GM12878 (cell line): ENCODE measurements at regions not wholly inside any gene's neighbourhood (a gene's known extent, or its start where the extent isn't known, plus 50 kb on each side); places are given as distances from the start of the nearest gene placed in this dataset.
A peak's percentile ranks its signal among the peaks of the same experiment; 100 is the strongest.

Experiments
- ATAC-seq: fragments of 200-7000 bp; cut with Tn5 transposase; 3 replicates; pipeline ENCODE4 v1.9.1; 2020; ENCODE audit warnings: mild to moderate bottlenecking, moderate library complexity
- BruUV-seq: library from RNA; stranded (reverse); fragments of 400-500 nt; replicated peaks from 2 replicates; lab custom pipeline; 2021; lab: Mats Ljungman, UMichigan
- CTCF ChIA-PET: fragments of 300-600 bp; sonication (Branson Sonifier 250); formaldehyde crosslinking; extraction: SDS; loops from one replicate; lab custom pipeline; 2021; ENCODE audit warnings: inconsistent platforms; lab: Yijun Ruan, JAX
- POLR2A ChIA-PET: fragments of 350-600 bp; formaldehyde crosslinking; extraction: SDS; loops from one replicate; lab custom pipeline; 2021; ENCODE audit warnings: inconsistent platforms; lab: Charles Lee
- RAD21 ChIA-PET: fragments of 300-600 bp; sonication (Branson Sonifier 250); formaldehyde crosslinking; loops from one replicate; lab custom pipeline; 2023; ENCODE audit warnings: antibody characterized with exemption; ENCODE audit not compliant: unreplicated experiment; lab: Charles Lee
- SMC1A ChIA-PET: fragments of 300-600 bp; sonication (Branson Sonifier 250); formaldehyde crosslinking; loops from one replicate; lab custom pipeline; 2023; ENCODE audit not compliant: unreplicated experiment, uncharacterized antibody; lab: Charles Lee
- DNase-seq: peaks from one replicate; pipeline ENCODE4 v3.0.0-alpha.2; 2011; ENCODE audit warnings: low read depth, low spot score
- FAIRE-seq: peaks from 3 replicates; lab custom pipeline; 2011; peaks lifted over from hg19 to GRCh38; lab: Jason Lieb, UNC
- H2AFZ ChIP-seq: 2 replicates; pipeline ENCODE4 v1.6.0; 2011; ENCODE audit warnings: low read depth, low read length, control low read depth; ENCODE audit not compliant: control insufficient read depth
- H3K27ac ChIP-seq: 2 replicates; pipeline ENCODE4 v1.5.1; 2011; ENCODE audit warnings: control low read depth; ENCODE audit not compliant: control insufficient read depth, insufficient read depth
- H3K27me3 ChIP-seq, 2 experiments: replicated peaks in 1 of 2; 2 replicates each; pipeline versions ENCODE4 v1.6.0 to v1.6.1; 2011; ENCODE audit warnings: low read length in 1 of 2; ENCODE audit not compliant: control insufficient read depth in 2 of 2, insufficient read depth in 2 of 2
- H3K36me3 ChIP-seq, 2 experiments: 2 replicates each; pipeline ENCODE4 v1.5.1; 2011; ENCODE audit warnings: low read length in 1 of 2; ENCODE audit not compliant: control insufficient read depth in 2 of 2, insufficient read depth in 2 of 2
- H3K4me1 ChIP-seq: 2 replicates; pipeline ENCODE4 v1.6.1; 2011; ENCODE audit warnings: mild to moderate bottlenecking, low read length, moderate library complexity, mixed read lengths; ENCODE audit not compliant: control insufficient read depth, insufficient read depth
- H3K4me2 ChIP-seq: 2 replicates; pipeline ENCODE4 v1.6.0; 2011; ENCODE audit warnings: control low read depth; ENCODE audit not compliant: control insufficient read depth, insufficient read depth
- H3K4me3 ChIP-seq: fragments of 200-600 bp; sonication (generic); 2 replicates; pipeline ENCODE4 v1.5.1; 2016
- H3K79me2 ChIP-seq: 2 replicates; pipeline ENCODE4 v1.6.0; 2011; ENCODE audit warnings: low read length; ENCODE audit not compliant: control insufficient read depth, insufficient read depth
- H3K9ac ChIP-seq: 2 replicates; pipeline ENCODE4 v1.8.0; 2011; ENCODE audit warnings: low read length, control low read depth, mixed read lengths; ENCODE audit not compliant: control insufficient read depth, insufficient read depth
- H3K9me3 ChIP-seq: replicated peaks from 3 replicates; pipeline ENCODE4 v1.5.1; 2011; ENCODE audit warnings: mild to moderate bottlenecking, low read length; ENCODE audit not compliant: control insufficient read depth, insufficient read depth
- H4K20me1 ChIP-seq: 2 replicates; pipeline ENCODE4 v1.6.0; 2011; ENCODE audit not compliant: control insufficient read depth, insufficient read depth
- CBX3 ChIP-seq: fragments of 200-600 bp; sonication (generic); IDR thresholded peaks from 2 replicates; pipeline ENCODE4 v1.6.1; 2016; ENCODE audit warnings: low read depth, borderline replicate concordance
- CEBPZ ChIP-seq: fragments of 150-350 bp; IDR thresholded peaks from 2 replicates; pipeline ENCODE4 v1.6.1; 2016; ENCODE audit warnings: low read depth, low read length
- EED ChIP-seq: sonication (generic); IDR thresholded peaks from 2 replicates; pipeline ENCODE4 v1.6.1; 2016; ENCODE audit warnings: antibody characterized with exemption, low read depth
- EGR1 ChIP-seq, 2 experiments: IDR thresholded peaks; 1 replicate in 1 of 2; 2 replicates in 1 of 2; pipeline ENCODE4 v1.6.1; 2011 to 2012; ENCODE audit warnings: low read depth in 2 of 2, low read length in 2 of 2, borderline replicate concordance in 1 of 2, mild to moderate bottlenecking in 1 of 2, moderate library complexity in 1 of 2
- HDAC2 ChIP-seq: fragments of 200-600 bp; sonication (generic); IDR thresholded peaks from 2 replicates; pipeline ENCODE4 v1.6.1; 2017
- IKZF1 ChIP-seq: fragments of 450-650 bp; conservative IDR thresholded peaks from 2 replicates; pipeline ENCODE4 v1.6.1; 2017; ENCODE audit warnings: antibody characterized with exemption, mild to moderate bottlenecking
- IKZF2 ChIP-seq, 2 experiments: fragments of 450-650 bp; IDR thresholded peaks; 2 replicates each; pipeline ENCODE4 v1.6.1; 2017; ENCODE audit warnings: mild to moderate bottlenecking in 2 of 2, moderate library complexity in 2 of 2
- KAT2A ChIP-seq: conservative IDR thresholded peaks from 2 replicates; pipeline ENCODE4 v1.6.1; 2011; ENCODE audit warnings: low read depth, low read length; ENCODE audit not compliant: control insufficient read depth
- NBN ChIP-seq: fragments of 450-650 bp; IDR thresholded peaks from 2 replicates; pipeline ENCODE4 v1.6.1; 2016
- RB1 ChIP-seq: fragments of 450-650 bp; formaldehyde crosslinking; IDR thresholded peaks from 2 replicates; pipeline ENCODE4 v1.6.1; 2017; ENCODE audit warnings: mild to moderate bottlenecking, borderline replicate concordance
- SMAD1 ChIP-seq: fragments of 450-650 bp; IDR thresholded peaks from 2 replicates; pipeline ENCODE4 v1.6.1; 2018; ENCODE audit warnings: mild to moderate bottlenecking, low read depth; ENCODE audit not compliant: partially characterized antibody
- SP1 ChIP-seq: IDR thresholded peaks from one replicate; pipeline ENCODE4 v1.6.1; 2011; ENCODE audit warnings: low read depth, low read length
- SUZ12 ChIP-seq: fragments of 200-600 bp; sonication (generic); IDR thresholded peaks from one replicate; pipeline ENCODE4 v1.6.1; 2018; ENCODE audit warnings: antibody characterized with exemption, mild to moderate bottlenecking; ENCODE audit not compliant: unreplicated experiment
- TBL1XR1 ChIP-seq: IDR thresholded peaks from 2 replicates; pipeline ENCODE4 v1.6.1; 2012; ENCODE audit warnings: low read depth, low read length, improper control_type of control experiment
- WGBS: methylation state at CpG from one replicate; pipeline ENCODE4 v1.1.6; 2016; ENCODE audit warnings: low lambda C conversion rate; ENCODE audit not compliant: insufficient replicate concordance, insufficient coverage; ENCODE audit errors: missing lambda C conversion rate; 5-methylcytosine and 5-hydroxymethylcytosine counted together
- in situ Hi-C: fragments of 300-500 bp; cut with MboI; formaldehyde crosslinking; loops from 9 replicates; pipeline ENCODE4 v1.14.3; 2018; ENCODE audit warnings: mixed read lengths
- intact Hi-C: fragments of 100-400 bp; cut with micrococcal nuclease; formaldehyde crosslinking; loops from one replicate; pipeline ENCODE4 v1.14.2; 2022; ENCODE audit not compliant: unreplicated experiment
- TF ChIP-seq, protein P1 (sequence below): IDR thresholded peaks from 2 replicates; pipeline ENCODE4 v1.6.1; 2011; ENCODE audit warnings: low read depth, low read length, improper control_type of control experiment, borderline replicate concordance

DNA sequence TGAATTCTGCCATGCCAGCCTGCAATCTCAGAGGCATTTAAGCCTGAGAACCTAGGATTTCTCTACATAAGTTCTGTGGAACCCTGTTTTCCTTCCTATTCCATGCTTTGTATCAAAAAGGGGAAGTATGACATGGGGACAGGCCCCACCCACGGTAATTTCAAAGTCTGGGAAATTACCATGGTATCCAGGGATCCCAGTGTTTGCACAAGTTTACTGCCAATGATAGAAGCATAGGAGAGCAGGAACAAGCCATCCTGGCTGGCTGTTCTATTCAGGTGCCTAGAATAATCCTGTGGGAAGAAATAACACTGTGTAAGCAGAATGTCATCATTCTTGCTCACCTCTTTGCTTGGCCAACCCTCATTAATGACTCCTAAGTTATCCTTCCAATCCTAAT is 53.8 kb upstream of the ATP1B1 start:
- no peak for TF ChIP-seq TBL1XR1
- TF ChIP-seq RB1, result no peak
- TF ChIP-seq SMAD1, result no peak
- no peak for TF ChIP-seq KAT2A
- no peak for TF ChIP-seq HDAC2
- TF ChIP-seq IKZF1, result peak; percentile 56
- no peak for TF ChIP-seq SUZ12
- TF ChIP-seq NBN, result no peak
- TF ChIP-seq SP1, result no peak
- TF ChIP-seq IKZF2 (IDR thresholded peaks at IDR 0.05), result peak in 1 of 2 experiments; percentile 29; a peak in 2 of 4 replicates
- no peak for TF ChIP-seq CBX3
- 0 out of 3 replicates have a peak, but pooled peaks of 1 of the 2 experiments have one; percentile 16 for TF ChIP-seq EGR1 (IDR thresholded peaks at IDR 0.05; ENCODE audit: borderline replicate concordance in 1 of 2, low read depth in 2 of 2, low read length in 2 of 2)
- TF ChIP-seq, protein P1, sequence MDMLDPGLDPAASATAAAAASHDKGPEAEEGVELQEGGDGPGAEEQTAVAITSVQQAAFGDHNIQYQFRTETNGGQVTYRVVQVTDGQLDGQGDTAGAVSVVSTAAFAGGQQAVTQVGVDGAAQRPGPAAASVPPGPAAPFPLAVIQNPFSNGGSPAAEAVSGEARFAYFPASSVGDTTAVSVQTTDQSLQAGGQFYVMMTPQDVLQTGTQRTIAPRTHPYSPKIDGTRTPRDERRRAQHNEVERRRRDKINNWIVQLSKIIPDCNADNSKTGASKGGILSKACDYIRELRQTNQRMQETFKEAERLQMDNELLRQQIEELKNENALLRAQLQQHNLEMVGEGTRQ, result no peak
- no peak for TF ChIP-seq CEBPZ
- TF ChIP-seq EED, result no peak

More for the DNA sequence above, 53.8 kb upstream of the ATP1B1 start:
- Histone ChIP-seq H2AFZ (no peak overlapping the region), H3K4me2 (no peak overlapping the region), H3K27ac (no peak overlapping the region), H3K9ac (no peak overlapping the region), H4K20me1 (no peaks in the 10 kb centered on the region), H3K4me3 (no peak overlapping the region), H3K4me1 (peaks cover 21% of the 10 kb centered on the region), H3K9me3 (no peaks in the 10 kb centered on the region; the same call in 2 of the 3 replicates), H3K79me2 (no peaks in the 10 kb centered on the region), H3K36me3 (no peaks in the 10 kb centered on the region), H3K27me3 (no peaks in the 10 kb centered on the region)
- WGBS, result 39% methylated on average over 1 of the region's 1 CpG
- ChIA-PET SMC1A (interaction anchor here (0.7 to 13.3 kb wide), 9 partner anchors 12 to 626 kb away, joined by 3 to 343 read pairs (median 7); partner anchors contain the start of gene ATP1B1), POLR2A (interaction anchor here (1.0 kb wide), 1 partner anchor 58 kb away, joined by 3 read pairs; no protein-coding TSS in a partner anchor), CTCF (interaction anchor here (2.2 to 10.9 kb wide), 2 partner anchors 55 to 296 kb away, joined by 8 to 100 read pairs; partner anchors contain the start of gene ATP1B1), RAD21 (interaction anchor here (11.2 kb wide), 2 partner anchors 37 to 57 kb away, joined by 109 to 135 read pairs; partner anchors contain the start of gene ATP1B1)
- ATAC-seq, result no peak
- intact Hi-C loops, result no loop called here
- in situ Hi-C loops, result no loop called here
- FAIRE-seq, result no peak
- DNase-seq, result no peak
- BruUV-seq, result no TSS peak
